ENCODE measurements at regions not wholly inside any gene's neighbourhood (a gene's known extent, or its start where the extent isn't known, plus 50 kb on each side); places are given as distances from the start of the nearest gene placed in this dataset.
"Not testable (repeated sequence)": the region's sequence is repeated elsewhere in the genome, so short reads cannot be mapped to it uniquely, and the experiment has no call there.

GRCh38 chr7:24117903-24118499 lies 166.0 kb upstream of the NPY start:
- not testable (repeated sequence) for H3K9me2 ChIP-seq (replicated peaks; ENCODE audit: insufficient read depth, low read length); H3K27ac ChIP-seq (ENCODE audit: low read length); H3K27me3 ChIP-seq (ENCODE audit: low read length); H3K4me1 ChIP-seq (ENCODE audit: low read length); H4K20me1 ChIP-seq (ENCODE audit: insufficient read depth, low read depth, low read length); H3K4me2 ChIP-seq (ENCODE audit: low read depth, low read length, poor library complexity, severe bottlenecking); DNase-seq; H3K9ac ChIP-seq (ENCODE audit: low read length); H3K36me3 ChIP-seq (ENCODE audit: insufficient read depth, low read length); H2AFZ ChIP-seq (ENCODE audit: low read length); H3K4me3 ChIP-seq (ENCODE audit: low read length); H3K79me2 ChIP-seq (ENCODE audit: low read length); H3K9me3 ChIP-seq (ENCODE audit: low read length)

GRCh38 chr7:24119852-24120251 lies 164.1 kb upstream of the NPY start:
- no peaks in the 10 kb centered on the region for H3K9me2 ChIP-seq (replicated peaks; ENCODE audit: insufficient read depth, low read length)
- DNase-seq, result no peak
- H3K36me3 ChIP-seq (ENCODE audit: insufficient read depth, low read length), result no peaks in the 10 kb centered on the region
- H3K9ac ChIP-seq (ENCODE audit: low read length), result no peak overlapping the region
- no peak overlapping the region for H2AFZ ChIP-seq (ENCODE audit: low read length)
- no peaks in the 10 kb centered on the region for H3K79me2 ChIP-seq (ENCODE audit: low read length)
- H3K4me1 ChIP-seq (ENCODE audit: low read length), result no peaks in the 10 kb centered on the region
- no peak overlapping the region for H3K4me3 ChIP-seq (ENCODE audit: low read length)
- no peaks in the 10 kb centered on the region for H3K9me3 ChIP-seq (ENCODE audit: low read length)
- H3K27ac ChIP-seq (ENCODE audit: low read length), result no peak overlapping the region
- no peak overlapping the region for H3K4me2 ChIP-seq (ENCODE audit: low read depth, low read length, poor library complexity, severe bottlenecking)
- no peaks in the 10 kb centered on the region for H3K27me3 ChIP-seq (ENCODE audit: low read length)
- no peaks in the 10 kb centered on the region for H4K20me1 ChIP-seq (ENCODE audit: insufficient read depth, low read depth, low read length)

GRCh38 chr7:24123076-24123475 lies 160.9 kb upstream of the NPY start:
- H2AFZ ChIP-seq (ENCODE audit: low read length), result no peak overlapping the region
- DNase-seq, result no peak
- H3K9me3 ChIP-seq (ENCODE audit: low read length), result no peaks in the 10 kb centered on the region
- no peaks in the 10 kb centered on the region for H3K4me1 ChIP-seq (ENCODE audit: low read length)
- H3K36me3 ChIP-seq (ENCODE audit: insufficient read depth, low read length), result no peaks in the 10 kb centered on the region
- H4K20me1 ChIP-seq (ENCODE audit: insufficient read depth, low read depth, low read length), result no peaks in the 10 kb centered on the region
- H3K9ac ChIP-seq (ENCODE audit: low read length), result no peak overlapping the region
- no peak overlapping the region for H3K4me3 ChIP-seq (ENCODE audit: low read length)
- no peak overlapping the region for H3K27ac ChIP-seq (ENCODE audit: low read length)
- no peak overlapping the region for H3K4me2 ChIP-seq (ENCODE audit: low read depth, low read length, poor library complexity, severe bottlenecking)
- H3K27me3 ChIP-seq (ENCODE audit: low read length), result no peaks in the 10 kb centered on the region
- H3K9me2 ChIP-seq (replicated peaks; ENCODE audit: insufficient read depth, low read length), result no peaks in the 10 kb centered on the region
- H3K79me2 ChIP-seq (ENCODE audit: low read length), result no peaks in the 10 kb centered on the region

GRCh38 chr7:24125765-24126164 lies 158.2 kb upstream of the NPY start:
- H3K79me2 ChIP-seq (ENCODE audit: low read length), result no peaks in the 10 kb centered on the region
- H3K4me1 ChIP-seq (ENCODE audit: low read length), result no peaks in the 10 kb centered on the region
- no peaks in the 10 kb centered on the region for H3K9me2 ChIP-seq (replicated peaks; ENCODE audit: insufficient read depth, low read length)
- H3K9me3 ChIP-seq (ENCODE audit: low read length), result no peaks in the 10 kb centered on the region
- no peak overlapping the region for H3K27ac ChIP-seq (ENCODE audit: low read length)
- H4K20me1 ChIP-seq (ENCODE audit: insufficient read depth, low read depth, low read length), result no peaks in the 10 kb centered on the region
- no peak overlapping the region for H2AFZ ChIP-seq (ENCODE audit: low read length)
- no peak for DNase-seq
- H3K9ac ChIP-seq (ENCODE audit: low read length), result no peak overlapping the region
- no peaks in the 10 kb centered on the region for H3K27me3 ChIP-seq (ENCODE audit: low read length)
- H3K4me2 ChIP-seq (ENCODE audit: low read depth, low read length, poor library complexity, severe bottlenecking), result no peak overlapping the region
- no peak overlapping the region for H3K4me3 ChIP-seq (ENCODE audit: low read length)
- no peaks in the 10 kb centered on the region for H3K36me3 ChIP-seq (ENCODE audit: insufficient read depth, low read length)

- Histone ChIP-seq H3K27ac (ENCODE audit: low read length) (no peak overlapping the region), H3K4me1 (ENCODE audit: low read length) (no peaks in the 10 kb centered on the region), H3K9me3 (ENCODE audit: low read length) (no peaks in the 10 kb centered on the region), H3K9me2 (replicated peaks; ENCODE audit: insufficient read depth, low read length) (no peaks in the 10 kb centered on the region), H3K9ac (ENCODE audit: low read length) (no peak overlapping the region), H3K79me2 (ENCODE audit: low read length) (no peaks in the 10 kb centered on the region), H3K4me3 (ENCODE audit: low read length) (no peak overlapping the region), H3K36me3 (ENCODE audit: insufficient read depth, low read length) (no peaks in the 10 kb centered on the region), H3K27me3 (ENCODE audit: low read length) (no peaks in the 10 kb centered on the region), H3K4me2 (ENCODE audit: low read depth, low read length, poor library complexity, severe bottlenecking) (no peak overlapping the region), H4K20me1 (ENCODE audit: insufficient read depth, low read depth, low read length) (no peaks in the 10 kb centered on the region), H2AFZ (ENCODE audit: low read length) (no peak overlapping the region)
- DNase-seq, result no peak
Measured at GRCh38 chr7:24127930-24128329, 156.1 kb upstream of the NPY start.

- Histone ChIP-seq H3K4me2 (ENCODE audit: low read depth, low read length, poor library complexity, severe bottlenecking) (no peak overlapping the region), H3K27me3 (ENCODE audit: low read length) (no peaks in the 10 kb centered on the region), H3K9me3 (ENCODE audit: low read length) (no peaks in the 10 kb centered on the region), H3K79me2 (ENCODE audit: low read length) (no peaks in the 10 kb centered on the region), H3K9ac (ENCODE audit: low read length) (no peak overlapping the region), H3K4me3 (ENCODE audit: low read length) (no peak overlapping the region), H2AFZ (ENCODE audit: low read length) (no peak overlapping the region), H4K20me1 (ENCODE audit: insufficient read depth, low read depth, low read length) (no peaks in the 10 kb centered on the region), H3K36me3 (ENCODE audit: insufficient read depth, low read length) (no peaks in the 10 kb centered on the region), H3K9me2 (replicated peaks; ENCODE audit: insufficient read depth, low read length) (no peaks in the 10 kb centered on the region), H3K4me1 (ENCODE audit: low read length) (no peaks in the 10 kb centered on the region), H3K27ac (ENCODE audit: low read length) (no peak overlapping the region)
- DNase-seq, result no peak
Measured at GRCh38 chr7:24129597-24129996, 154.4 kb upstream of the NPY start.

DNA sequence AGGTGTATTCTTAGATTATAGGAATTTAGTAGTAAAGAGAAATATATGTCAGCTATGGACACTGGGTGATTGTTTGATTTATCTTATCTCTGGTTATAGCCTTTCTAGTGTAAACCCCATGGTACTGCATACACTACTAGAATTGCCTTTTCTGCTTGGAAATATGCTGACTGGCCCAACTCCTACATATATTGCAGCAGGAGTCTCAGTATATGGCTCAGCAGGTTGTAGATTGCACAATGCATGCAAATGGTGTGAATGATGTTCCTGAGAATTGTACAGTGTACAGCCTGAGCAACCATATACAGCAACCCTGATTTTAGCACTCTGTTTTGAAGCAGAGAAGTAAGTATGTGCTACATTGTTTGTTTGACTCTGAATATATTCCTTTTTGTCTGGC lies 153.4 kb upstream of the NPY start:
- H3K9me2 ChIP-seq (replicated peaks; ENCODE audit: insufficient read depth, low read length), result no peaks in the 10 kb centered on the region
- H3K4me2 ChIP-seq (ENCODE audit: low read depth, low read length, poor library complexity, severe bottlenecking), result no peak overlapping the region
- no peak for DNase-seq

GRCh38 chr7:24133691-24134090 lies 150.3 kb upstream of the NPY start:
- no peaks in the 10 kb centered on the region for H3K9me3 ChIP-seq (ENCODE audit: low read length)
- no peak overlapping the region for H3K4me3 ChIP-seq (ENCODE audit: low read length)
- H3K9ac ChIP-seq (ENCODE audit: low read length), result no peak overlapping the region
- H3K9me2 ChIP-seq (replicated peaks; ENCODE audit: insufficient read depth, low read length), result no peaks in the 10 kb centered on the region
- H3K27ac ChIP-seq (ENCODE audit: low read length), result no peak overlapping the region
- H4K20me1 ChIP-seq (ENCODE audit: insufficient read depth, low read depth, low read length), result no peaks in the 10 kb centered on the region
- H2AFZ ChIP-seq (ENCODE audit: low read length), result no peak overlapping the region
- no peak for DNase-seq
- H3K4me1 ChIP-seq (ENCODE audit: low read length), result no peaks in the 10 kb centered on the region
- no peaks in the 10 kb centered on the region for H3K27me3 ChIP-seq (ENCODE audit: low read length)
- no peaks in the 10 kb centered on the region for H3K36me3 ChIP-seq (ENCODE audit: insufficient read depth, low read length)
- H3K79me2 ChIP-seq (ENCODE audit: low read length), result no peaks in the 10 kb centered on the region
- H3K4me2 ChIP-seq (ENCODE audit: low read depth, low read length, poor library complexity, severe bottlenecking), result no peak overlapping the region

More for the DNA sequence above, 153.4 kb upstream of the NPY start:
- Histone ChIP-seq H3K4me1 (ENCODE audit: low read length) (no peaks in the 10 kb centered on the region), H3K9ac (ENCODE audit: low read length) (no peak overlapping the region), H3K4me3 (ENCODE audit: low read length) (no peak overlapping the region), H3K9me3 (ENCODE audit: low read length) (no peaks in the 10 kb centered on the region), H3K79me2 (ENCODE audit: low read length) (no peaks in the 10 kb centered on the region), H3K27ac (ENCODE audit: low read length) (no peak overlapping the region), H2AFZ (ENCODE audit: low read length) (no peak overlapping the region), H3K36me3 (ENCODE audit: insufficient read depth, low read length) (no peaks in the 10 kb centered on the region), H3K27me3 (ENCODE audit: low read length) (no peaks in the 10 kb centered on the region), H4K20me1 (ENCODE audit: insufficient read depth, low read depth, low read length) (no peaks in the 10 kb centered on the region)

DNA sequence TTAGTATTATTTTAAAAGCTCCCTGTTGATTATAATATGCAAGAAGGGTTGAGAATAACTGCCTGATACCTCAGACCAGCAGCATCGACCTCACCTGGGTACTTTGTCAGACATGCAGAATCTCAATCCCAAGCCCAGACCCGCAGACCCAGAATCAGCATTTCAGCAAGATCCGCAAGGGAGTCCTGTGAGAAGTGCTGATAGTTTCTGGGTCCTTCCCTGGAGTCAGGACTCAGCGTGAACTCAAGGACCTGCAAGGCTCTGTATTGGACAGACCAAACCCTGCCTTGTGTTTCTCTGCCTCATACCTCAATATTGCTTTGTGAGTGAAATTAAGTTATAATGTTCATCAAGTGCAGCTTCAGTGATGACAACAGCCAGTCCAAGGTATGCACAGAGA lies 149.5 kb upstream of the NPY start:
- Histone ChIP-seq H3K27ac (ENCODE audit: low read length) (no peak overlapping the region), H3K4me1 (ENCODE audit: low read length) (no peaks in the 10 kb centered on the region), H3K4me3 (ENCODE audit: low read length) (no peak overlapping the region), H3K27me3 (ENCODE audit: low read length) (no peaks in the 10 kb centered on the region), H4K20me1 (ENCODE audit: insufficient read depth, low read depth, low read length) (no peaks in the 10 kb centered on the region), H3K9me2 (replicated peaks; ENCODE audit: insufficient read depth, low read length) (no peaks in the 10 kb centered on the region), H3K79me2 (ENCODE audit: low read length) (no peaks in the 10 kb centered on the region), H3K9ac (ENCODE audit: low read length) (no peak overlapping the region), H3K36me3 (ENCODE audit: insufficient read depth, low read length) (no peaks in the 10 kb centered on the region), H3K4me2 (ENCODE audit: low read depth, low read length, poor library complexity, severe bottlenecking) (no peak overlapping the region), H2AFZ (ENCODE audit: low read length) (no peak overlapping the region), H3K9me3 (ENCODE audit: low read length) (no peaks in the 10 kb centered on the region)
- no peak for DNase-seq

Measured in Karpas-422 (cell line).